ENCODE measurements at regions not wholly inside any gene's neighbourhood (a gene's known extent, or its start where the extent isn't known, plus 50 kb on each side); places are given as distances from the start of the nearest gene placed in this dataset.
A peak's percentile ranks its signal among the peaks of the same experiment; 100 is the strongest.

DNA sequence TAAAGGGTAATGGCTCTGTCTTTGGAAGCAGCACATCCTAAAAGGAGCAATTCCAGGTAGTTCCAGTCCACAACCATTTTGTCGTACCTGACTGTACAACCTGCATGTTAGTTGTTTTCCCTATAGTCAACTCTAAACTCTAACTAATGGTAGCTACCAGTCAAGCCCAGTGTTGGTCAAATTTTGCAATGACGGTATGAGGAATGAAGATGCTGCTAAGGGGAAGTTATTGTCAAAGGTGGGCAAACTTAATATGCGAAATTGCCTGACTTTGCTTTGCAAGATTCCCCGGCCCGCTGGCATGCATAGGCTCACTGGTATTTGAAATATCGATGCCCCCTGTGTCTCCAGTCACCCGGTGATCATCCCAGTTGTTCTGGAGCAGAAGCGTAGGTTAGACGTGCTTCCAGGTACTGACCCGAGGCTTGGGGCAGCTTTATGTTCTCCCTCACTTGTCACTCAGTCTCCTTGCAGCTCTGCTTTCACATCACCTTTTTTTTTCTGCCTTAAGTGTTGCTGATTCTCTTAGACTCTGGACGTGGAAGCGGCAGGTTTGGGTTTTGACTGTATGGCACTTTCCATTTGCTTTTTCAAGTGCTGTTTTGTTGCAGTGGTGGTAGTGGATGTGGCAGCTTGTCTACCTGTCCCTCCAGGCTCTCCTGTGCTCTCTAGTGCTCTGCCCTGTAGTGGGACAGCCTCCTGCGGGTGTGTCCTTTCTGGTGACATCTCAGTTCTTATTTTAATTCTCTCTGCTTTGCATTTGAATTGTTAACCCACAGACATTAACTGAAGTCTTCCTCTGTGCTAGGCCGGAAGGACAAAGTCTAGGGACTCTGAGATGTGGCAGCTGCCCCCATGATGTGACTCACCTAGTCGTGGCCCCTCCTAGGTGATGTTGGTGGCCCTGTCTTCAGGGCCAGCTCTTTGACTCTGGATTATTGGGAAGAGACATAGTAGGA lies 95.8 kb upstream of the UMPS start (continued):
- no peak for TF ChIP-seq MTA3 (CRISPR knock-in tag; IDR thresholded peaks at IDR 0.05)
- TF ChIP-seq AHR (CRISPR knock-in tag; IDR thresholded peaks at IDR 0.05) = 0 out of 2 replicates have a peak, but pooled peaks have one; percentile 71
- TF ChIP-seq ZNF263 (CRISPR knock-in tag; IDR thresholded peaks at IDR 0.05) = peak; percentile 7; the same call in 1 of the 2 replicates
- peak; percentile 56; the same call in 1 of the 2 replicates for TF ChIP-seq ZNF598 (CRISPR knock-in tag; IDR thresholded peaks at IDR 0.05; ENCODE audit: borderline replicate concordance)
- TF ChIP-seq, protein P1, sequence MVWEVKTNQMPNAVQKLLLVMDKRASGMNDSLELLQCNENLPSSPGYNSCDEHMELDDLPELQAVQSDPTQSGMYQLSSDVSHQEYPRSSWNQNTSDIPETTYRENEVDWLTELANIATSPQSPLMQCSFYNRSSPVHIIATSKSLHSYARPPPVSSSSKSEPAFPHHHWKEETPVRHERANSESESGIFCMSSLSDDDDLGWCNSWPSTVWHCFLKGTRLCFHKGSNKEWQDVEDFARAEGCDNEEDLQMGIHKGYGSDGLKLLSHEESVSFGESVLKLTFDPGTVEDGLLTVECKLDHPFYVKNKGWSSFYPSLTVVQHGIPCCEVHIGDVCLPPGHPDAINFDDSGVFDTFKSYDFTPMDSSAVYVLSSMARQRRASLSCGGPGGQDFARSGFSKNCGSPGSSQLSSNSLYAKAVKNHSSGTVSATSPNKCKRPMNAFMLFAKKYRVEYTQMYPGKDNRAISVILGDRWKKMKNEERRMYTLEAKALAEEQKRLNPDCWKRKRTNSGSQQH (CRISPR knock-in tag; IDR thresholded peaks at IDR 0.05; ENCODE audit: low read depth) = peak; percentile 42; the same call in 1 of the 2 replicates
- TF ChIP-seq TARDBP (CRISPR knock-in tag; IDR thresholded peaks at IDR 0.05) = peak; percentile 56
- no peak for TF ChIP-seq HOXD1 (CRISPR knock-in tag; IDR thresholded peaks at IDR 0.05)
- TF ChIP-seq, protein P2, sequence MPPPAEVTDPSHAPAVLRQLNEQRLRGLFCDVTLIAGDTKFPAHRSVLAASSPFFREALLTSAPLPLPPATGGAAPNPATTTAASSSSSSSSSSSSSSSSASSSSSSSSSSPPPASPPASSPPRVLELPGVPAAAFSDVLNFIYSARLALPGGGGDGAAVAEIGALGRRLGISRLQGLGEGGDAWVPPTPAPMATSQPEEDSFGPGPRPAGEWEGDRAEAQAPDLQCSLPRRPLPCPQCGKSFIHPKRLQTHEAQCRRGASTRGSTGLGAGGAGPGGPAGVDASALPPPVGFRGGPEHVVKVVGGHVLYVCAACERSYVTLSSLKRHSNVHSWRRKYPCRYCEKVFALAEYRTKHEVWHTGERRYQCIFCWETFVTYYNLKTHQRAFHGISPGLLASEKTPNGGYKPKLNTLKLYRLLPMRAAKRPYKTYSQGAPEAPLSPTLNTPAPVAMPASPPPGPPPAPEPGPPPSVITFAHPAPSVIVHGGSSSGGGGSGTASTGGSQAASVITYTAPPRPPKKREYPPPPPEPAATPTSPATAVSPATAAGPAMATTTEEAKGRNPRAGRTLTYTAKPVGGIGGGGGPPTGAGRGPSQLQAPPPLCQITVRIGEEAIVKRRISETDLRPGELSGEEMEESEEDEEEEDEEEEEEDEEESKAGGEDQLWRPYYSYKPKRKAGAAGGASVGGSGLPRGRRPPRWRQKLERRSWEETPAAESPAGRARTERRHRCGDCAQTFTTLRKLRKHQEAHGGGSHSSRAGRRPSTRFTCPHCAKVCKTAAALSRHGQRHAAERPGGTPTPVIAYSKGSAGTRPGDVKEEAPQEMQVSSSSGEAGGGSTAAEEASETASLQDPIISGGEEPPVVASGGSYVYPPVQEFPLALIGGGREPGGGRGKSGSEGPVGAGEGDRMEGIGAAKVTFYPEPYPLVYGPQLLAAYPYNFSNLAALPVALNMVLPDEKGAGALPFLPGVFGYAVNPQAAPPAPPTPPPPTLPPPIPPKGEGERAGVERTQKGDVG (CRISPR knock-in tag; IDR thresholded peaks at IDR 0.05; ENCODE audit: borderline replicate concordance) = no peak
- no peak for TF ChIP-seq AGO1 (IDR thresholded peaks at IDR 0.05; ENCODE audit: low read depth, low read length, poor library complexity, severe bottlenecking)
- no peak for TF ChIP-seq ZNF33B (CRISPR knock-in tag; IDR thresholded peaks at IDR 0.05)
- TF ChIP-seq, protein P3, sequence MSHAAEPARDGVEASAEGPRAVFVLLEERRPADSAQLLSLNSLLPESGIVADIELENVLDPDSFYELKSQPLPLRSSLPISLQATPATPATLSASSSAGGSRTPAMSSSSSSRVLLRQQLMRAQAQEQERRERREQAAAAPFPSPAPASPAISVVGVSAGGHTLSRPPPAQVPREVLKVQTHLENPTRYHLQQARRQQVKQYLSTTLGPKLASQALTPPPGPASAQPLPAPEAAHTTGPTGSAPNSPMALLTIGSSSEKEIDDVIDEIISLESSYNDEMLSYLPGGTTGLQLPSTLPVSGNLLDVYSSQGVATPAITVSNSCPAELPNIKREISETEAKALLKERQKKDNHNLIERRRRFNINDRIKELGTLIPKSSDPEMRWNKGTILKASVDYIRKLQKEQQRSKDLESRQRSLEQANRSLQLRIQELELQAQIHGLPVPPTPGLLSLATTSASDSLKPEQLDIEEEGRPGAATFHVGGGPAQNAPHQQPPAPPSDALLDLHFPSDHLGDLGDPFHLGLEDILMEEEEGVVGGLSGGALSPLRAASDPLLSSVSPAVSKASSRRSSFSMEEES (CRISPR knock-in tag; IDR thresholded peaks at IDR 0.05) = no peak
- TF ChIP-seq, protein P4, sequence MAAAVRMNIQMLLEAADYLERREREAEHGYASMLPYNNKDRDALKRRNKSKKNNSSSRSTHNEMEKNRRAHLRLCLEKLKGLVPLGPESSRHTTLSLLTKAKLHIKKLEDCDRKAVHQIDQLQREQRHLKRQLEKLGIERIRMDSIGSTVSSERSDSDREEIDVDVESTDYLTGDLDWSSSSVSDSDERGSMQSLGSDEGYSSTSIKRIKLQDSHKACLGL (CRISPR knock-in tag; IDR thresholded peaks at IDR 0.05) = 0 out of 2 replicates have a peak, but pooled peaks have one; percentile 23
- peak; percentile 79 for TF ChIP-seq FOSL1 (CRISPR knock-in tag; IDR thresholded peaks at IDR 0.05; ENCODE audit: borderline replicate concordance)
- TF ChIP-seq, protein P5, sequence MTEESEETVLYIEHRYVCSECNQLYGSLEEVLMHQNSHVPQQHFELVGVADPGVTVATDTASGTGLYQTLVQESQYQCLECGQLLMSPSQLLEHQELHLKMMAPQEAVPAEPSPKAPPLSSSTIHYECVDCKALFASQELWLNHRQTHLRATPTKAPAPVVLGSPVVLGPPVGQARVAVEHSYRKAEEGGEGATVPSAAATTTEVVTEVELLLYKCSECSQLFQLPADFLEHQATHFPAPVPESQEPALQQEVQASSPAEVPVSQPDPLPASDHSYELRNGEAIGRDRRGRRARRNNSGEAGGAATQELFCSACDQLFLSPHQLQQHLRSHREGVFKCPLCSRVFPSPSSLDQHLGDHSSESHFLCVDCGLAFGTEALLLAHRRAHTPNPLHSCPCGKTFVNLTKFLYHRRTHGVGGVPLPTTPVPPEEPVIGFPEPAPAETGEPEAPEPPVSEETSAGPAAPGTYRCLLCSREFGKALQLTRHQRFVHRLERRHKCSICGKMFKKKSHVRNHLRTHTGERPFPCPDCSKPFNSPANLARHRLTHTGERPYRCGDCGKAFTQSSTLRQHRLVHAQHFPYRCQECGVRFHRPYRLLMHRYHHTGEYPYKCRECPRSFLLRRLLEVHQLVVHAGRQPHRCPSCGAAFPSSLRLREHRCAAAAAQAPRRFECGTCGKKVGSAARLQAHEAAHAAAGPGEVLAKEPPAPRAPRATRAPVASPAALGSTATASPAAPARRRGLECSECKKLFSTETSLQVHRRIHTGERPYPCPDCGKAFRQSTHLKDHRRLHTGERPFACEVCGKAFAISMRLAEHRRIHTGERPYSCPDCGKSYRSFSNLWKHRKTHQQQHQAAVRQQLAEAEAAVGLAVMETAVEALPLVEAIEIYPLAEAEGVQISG (CRISPR knock-in tag; IDR thresholded peaks at IDR 0.05) = 0 out of 2 replicates have a peak, but pooled peaks have one; percentile 1
- no peak for TF ChIP-seq SSRP1 (CRISPR knock-in tag; IDR thresholded peaks at IDR 0.05)
- TF ChIP-seq, protein P6, sequence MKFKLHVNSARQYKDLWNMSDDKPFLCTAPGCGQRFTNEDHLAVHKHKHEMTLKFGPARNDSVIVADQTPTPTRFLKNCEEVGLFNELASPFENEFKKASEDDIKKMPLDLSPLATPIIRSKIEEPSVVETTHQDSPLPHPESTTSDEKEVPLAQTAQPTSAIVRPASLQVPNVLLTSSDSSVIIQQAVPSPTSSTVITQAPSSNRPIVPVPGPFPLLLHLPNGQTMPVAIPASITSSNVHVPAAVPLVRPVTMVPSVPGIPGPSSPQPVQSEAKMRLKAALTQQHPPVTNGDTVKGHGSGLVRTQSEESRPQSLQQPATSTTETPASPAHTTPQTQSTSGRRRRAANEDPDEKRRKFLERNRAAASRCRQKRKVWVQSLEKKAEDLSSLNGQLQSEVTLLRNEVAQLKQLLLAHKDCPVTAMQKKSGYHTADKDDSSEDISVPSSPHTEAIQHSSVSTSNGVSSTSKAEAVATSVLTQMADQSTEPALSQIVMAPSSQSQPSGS (CRISPR knock-in tag; IDR thresholded peaks at IDR 0.05) = no peak
- TF ChIP-seq MIXL1 (CRISPR knock-in tag; IDR thresholded peaks at IDR 0.05) = no peak
- TF ChIP-seq CCDC6 (CRISPR knock-in tag; IDR thresholded peaks at IDR 0.05) = peak; percentile 22

Data from HepG2 (cell line).